ENCODE measurements at regions not wholly inside any gene's neighbourhood (a gene's known extent, or its start where the extent isn't known, plus 50 kb on each side); places are given as distances from the start of the nearest gene placed in this dataset.

- in situ Hi-C loops (cut with MboI) (no loop called here), intact Hi-C loops (cut with micrococcal nuclease; ENCODE audit: unreplicated experiment) (loop anchor here (10.0 kb wide), 2 partner anchors 308 to 428 kb away; partner anchors contain the start of gene RBM23)
- Histone ChIP-seq H3K9me3 (replicated peaks; ENCODE audit: control insufficient read depth, insufficient read depth, low read length) (no peaks in the 10 kb centered on the region), H3K36me3 (ENCODE audit: control insufficient read depth in 2 of 2, insufficient read depth in 2 of 2, low read length in 1 of 2) (no peaks in the 10 kb centered on the region), H3K79me2 (ENCODE audit: control insufficient read depth, insufficient read depth, low read length) (peaks cover 71% of the 10 kb centered on the region), H3K27me3 (replicated peaks in 1 of 2; ENCODE audit: control insufficient read depth in 2 of 2, insufficient read depth in 2 of 2, low read length in 1 of 2) (no peaks in the 10 kb centered on the region), H2AFZ (ENCODE audit: control insufficient read depth, low read depth, low read length) (no peak overlapping the region), H3K9ac (ENCODE audit: control insufficient read depth, insufficient read depth, low read length) (peak overlapping the region; percentile 93), H3K4me1 (ENCODE audit: control insufficient read depth, insufficient read depth, low read length) (peaks cover 76% of the 10 kb centered on the region), H3K27ac (ENCODE audit: control insufficient read depth, insufficient read depth) (peak overlapping the region; percentile 98), H3K4me2 (ENCODE audit: control insufficient read depth, insufficient read depth) (peak overlapping the region; percentile 38), H3K4me3 (peak overlapping the region; percentile 38; the same call in 1 of the 2 replicates), H4K20me1 (ENCODE audit: control insufficient read depth, insufficient read depth) (no peaks in the 10 kb centered on the region)
- FAIRE-seq = no peak
- WGBS (ENCODE audit: insufficient coverage, insufficient replicate concordance, low lambda C conversion rate, missing lambda C conversion rate) = 77% methylated on average over 5 of the region's 5 CpGs
- ChIA-PET CTCF (interaction anchor here (0.9 to 12.6 kb wide), 13 partner anchors 11 to 167 kb away, joined by 3 to 171 read pairs (median 6); no protein-coding TSS in a partner anchor), RAD21 (ENCODE audit: unreplicated experiment) (interaction anchor here (1.7 to 27.9 kb wide), 9 partner anchors 11 to 103 kb away, joined by 5 to 797 read pairs (median 27); no protein-coding TSS in a partner anchor), POLR2A (interaction anchor here (1.1 to 35.4 kb wide), 10 partner anchors 1 to 102 kb away, joined by 3 to 875 read pairs (median 6); no protein-coding TSS in a partner anchor), SMC1A (ENCODE audit: uncharacterized antibody, unreplicated experiment) (interaction anchor here (1.2 to 31.5 kb wide), 15 partner anchors 11 to 106 kb away, joined by 3 to 912 read pairs (median 8); no protein-coding TSS in a partner anchor)
- ATAC-seq = no peak
- no peak for DNase-seq (ENCODE audit: low read depth, low spot score)
- no TSS peak for BruUV-seq (replicated peaks)
- no peak for TF ChIP-seq SMC3 (IDR thresholded peaks at IDR 0.05; ENCODE audit: borderline replicate concordance, low read length)
- no peak for TF ChIP-seq HDAC2 (IDR thresholded peaks at IDR 0.05)
- TF ChIP-seq EED (IDR thresholded peaks at IDR 0.05; ENCODE audit: low read depth) = peak; percentile 15; the same call in 1 of the 2 replicates
- no peak for TF ChIP-seq TBL1XR1 (IDR thresholded peaks at IDR 0.05; ENCODE audit: low read depth, low read length)
- TF ChIP-seq NFYB (IDR thresholded peaks at IDR 0.05; ENCODE audit: insufficient read depth, low read depth, low read length) = no peak
- TF ChIP-seq CREM (IDR thresholded peaks at IDR 0.05; ENCODE audit: low read depth) = no peak; the same call in 1 of the 2 replicates
- no peak for TF ChIP-seq TCF12 (IDR thresholded peaks at IDR 0.05; ENCODE audit: low read depth, low read length)
- no peak for TF ChIP-seq BACH1 (IDR thresholded peaks at IDR 0.05; ENCODE audit: borderline replicate concordance)
- TF ChIP-seq EP300 (IDR thresholded peaks at IDR 0.05; ENCODE audit: borderline replicate concordance in 1 of 2, control insufficient read depth in 1 of 2, low read depth in 2 of 2, low read length in 2 of 2) = no peak
- TF ChIP-seq ASH2L (IDR thresholded peaks at IDR 0.05; ENCODE audit: borderline replicate concordance, low read depth) = no peak
- no peak for TF ChIP-seq SIN3A (IDR thresholded peaks at IDR 0.05; ENCODE audit: low read depth, low read length)
- no peak for TF ChIP-seq ZNF687 (IDR thresholded peaks at IDR 0.05)
- TF ChIP-seq RB1 (IDR thresholded peaks at IDR 0.05; ENCODE audit: borderline replicate concordance) = no peak
- TF ChIP-seq WRNIP1 (IDR thresholded peaks at IDR 0.05; ENCODE audit: borderline replicate concordance, low read depth, low read length) = no peak
- no peak for TF ChIP-seq HDGF (IDR thresholded peaks at IDR 0.05)
- no peak for TF ChIP-seq TAF1 (IDR thresholded peaks at IDR 0.05; ENCODE audit: borderline replicate concordance, low read depth, low read length)
- TF ChIP-seq ESRRA (IDR thresholded peaks at IDR 0.05; ENCODE audit: low read length) = no peak
- TF ChIP-seq MYC (IDR thresholded peaks at IDR 0.05; ENCODE audit: insufficient read depth, insufficient read length, insufficient replicate concordance, low read length, severe bottlenecking) = no peak
- 0 out of 2 replicates have a peak, but pooled peaks have one; percentile 13 for TF ChIP-seq CBFB (IDR thresholded peaks at IDR 0.05; ENCODE audit: low read depth)
- no peak for TF ChIP-seq RCOR1 (conservative IDR thresholded peaks at IDR 0.05; ENCODE audit: low read depth, low read length)
- no peak for TF ChIP-seq SP1 (IDR thresholded peaks at IDR 0.05; ENCODE audit: low read depth, low read length)
- TF ChIP-seq TCF7 (IDR thresholded peaks at IDR 0.05; ENCODE audit: borderline replicate concordance) = no peak
Measured at GRCh38 chr14:22486675-22487074, 102.3 kb downstream of the DAD1 start.
